ENCODE measurements at regions not wholly inside any gene's neighbourhood (a gene's known extent, or its start where the extent isn't known, plus 50 kb on each side); places are given as distances from the start of the nearest gene placed in this dataset.
"Not testable (repeated sequence)": the region's sequence is repeated elsewhere in the genome, so short reads cannot be mapped to it uniquely, and the experiment has no call there.

DNA sequence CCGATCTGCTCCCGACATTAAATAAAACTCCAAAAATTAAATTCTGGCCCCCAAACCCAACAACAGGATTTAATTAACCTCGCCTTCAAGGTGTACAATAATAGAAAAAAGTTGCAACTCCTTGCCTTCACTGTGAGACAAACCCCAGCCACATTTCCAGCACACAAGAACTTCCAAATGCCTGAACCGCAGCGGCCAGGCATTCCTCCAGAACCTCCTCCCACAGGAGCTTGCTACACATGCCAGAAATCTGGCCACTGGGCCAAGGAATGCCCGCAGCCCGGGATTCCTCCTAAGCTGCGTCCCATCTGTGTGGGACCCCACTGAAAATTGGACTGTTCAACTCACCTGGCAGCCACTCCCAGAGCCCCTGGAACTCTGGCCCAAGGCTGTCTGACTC is 88.2 kb upstream of the TRIB2 start:
- TF ChIP-seq, protein P1, sequence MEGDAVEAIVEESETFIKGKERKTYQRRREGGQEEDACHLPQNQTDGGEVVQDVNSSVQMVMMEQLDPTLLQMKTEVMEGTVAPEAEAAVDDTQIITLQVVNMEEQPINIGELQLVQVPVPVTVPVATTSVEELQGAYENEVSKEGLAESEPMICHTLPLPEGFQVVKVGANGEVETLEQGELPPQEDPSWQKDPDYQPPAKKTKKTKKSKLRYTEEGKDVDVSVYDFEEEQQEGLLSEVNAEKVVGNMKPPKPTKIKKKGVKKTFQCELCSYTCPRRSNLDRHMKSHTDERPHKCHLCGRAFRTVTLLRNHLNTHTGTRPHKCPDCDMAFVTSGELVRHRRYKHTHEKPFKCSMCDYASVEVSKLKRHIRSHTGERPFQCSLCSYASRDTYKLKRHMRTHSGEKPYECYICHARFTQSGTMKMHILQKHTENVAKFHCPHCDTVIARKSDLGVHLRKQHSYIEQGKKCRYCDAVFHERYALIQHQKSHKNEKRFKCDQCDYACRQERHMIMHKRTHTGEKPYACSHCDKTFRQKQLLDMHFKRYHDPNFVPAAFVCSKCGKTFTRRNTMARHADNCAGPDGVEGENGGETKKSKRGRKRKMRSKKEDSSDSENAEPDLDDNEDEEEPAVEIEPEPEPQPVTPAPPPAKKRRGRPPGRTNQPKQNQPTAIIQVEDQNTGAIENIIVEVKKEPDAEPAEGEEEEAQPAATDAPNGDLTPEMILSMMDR (IDR thresholded peaks at IDR 0.05): not testable (repeated sequence)
- not testable (repeated sequence) for TF ChIP-seq POLR2A, EP300 (IDR thresholded peaks at IDR 0.05)

Data from tibial nerve (tissue), 4 donors.